Ecto neural progenitor cell (in vitro differentiated cells): ENCODE measurements at regions not wholly inside any gene's neighbourhood (a gene's known extent, or its start where the extent isn't known, plus 50 kb on each side); places are given as distances from the start of the nearest gene placed in this dataset.
A peak's percentile ranks its signal among the peaks of the same experiment; 100 is the strongest.
"Not testable (repeated sequence)": the region's sequence is repeated elsewhere in the genome, so short reads cannot be mapped to it uniquely, and the experiment has no call there.

ENCODE experiments used
- DNase-seq: peaks from one replicate; pipeline ENCODE4 v3.0.0-alpha.2; 2018; ENCODE audit warnings: low spot score

DNA sequence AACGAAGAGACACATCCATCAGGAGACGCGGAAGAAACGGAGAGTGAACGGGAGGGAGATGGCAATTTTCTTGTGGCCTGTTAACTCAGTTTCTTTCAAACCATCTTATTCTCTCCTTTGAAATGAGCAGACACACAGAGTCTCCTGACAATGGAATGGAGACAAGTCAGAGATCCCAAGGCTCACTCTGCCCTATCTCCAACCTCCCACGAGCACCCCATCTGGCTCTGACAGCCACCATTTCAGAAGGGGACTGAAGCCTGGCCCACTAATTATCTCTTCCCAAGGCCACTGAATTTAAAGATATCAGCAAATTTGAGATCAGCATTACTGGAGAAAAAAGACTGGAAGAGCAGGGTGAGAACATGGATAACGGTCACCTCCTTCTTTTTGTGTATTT, 215.6 kb downstream of the DHX15 start:
- no peak for DNase-seq

DNA sequence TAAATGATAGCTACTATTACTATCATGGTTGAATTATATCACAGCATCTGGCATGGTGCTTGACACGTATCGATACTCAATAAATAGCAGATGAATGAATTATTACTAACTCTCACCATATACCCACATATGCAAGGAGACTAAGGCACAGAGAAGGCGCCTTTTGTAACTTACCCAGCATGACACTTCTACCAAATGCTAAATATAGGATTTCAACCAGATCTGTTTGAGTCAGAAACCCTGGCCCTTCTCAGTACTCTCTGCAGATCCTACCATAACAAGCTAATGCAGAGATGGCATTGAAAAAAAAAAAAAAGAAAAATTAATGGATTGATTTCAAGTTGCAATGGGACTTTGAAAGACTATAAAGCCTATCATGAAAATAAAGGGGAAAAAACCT, 219.5 kb downstream of the DHX15 start:
- DNase-seq = no peak

DNA sequence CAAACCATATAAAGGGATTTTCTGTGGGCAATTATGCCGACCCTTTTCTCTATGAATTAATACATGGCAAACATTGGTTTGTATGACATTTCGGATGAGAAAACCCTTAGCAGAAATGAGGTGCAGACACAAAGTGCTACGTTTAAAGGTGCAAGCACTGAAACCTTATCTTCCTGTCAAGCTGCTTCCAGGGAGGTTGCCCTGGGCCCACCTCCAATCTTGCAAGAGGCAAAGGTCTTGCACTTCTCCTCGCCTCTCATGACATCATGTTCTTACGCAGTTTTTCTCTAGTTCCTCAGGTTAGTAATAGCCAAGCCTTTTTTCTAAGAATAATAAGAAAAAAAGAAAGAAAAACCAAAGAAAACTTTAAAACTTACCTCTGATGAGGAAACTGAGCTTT, 220.1 kb downstream of the DHX15 start:
- DNase-seq = no peak

DNA sequence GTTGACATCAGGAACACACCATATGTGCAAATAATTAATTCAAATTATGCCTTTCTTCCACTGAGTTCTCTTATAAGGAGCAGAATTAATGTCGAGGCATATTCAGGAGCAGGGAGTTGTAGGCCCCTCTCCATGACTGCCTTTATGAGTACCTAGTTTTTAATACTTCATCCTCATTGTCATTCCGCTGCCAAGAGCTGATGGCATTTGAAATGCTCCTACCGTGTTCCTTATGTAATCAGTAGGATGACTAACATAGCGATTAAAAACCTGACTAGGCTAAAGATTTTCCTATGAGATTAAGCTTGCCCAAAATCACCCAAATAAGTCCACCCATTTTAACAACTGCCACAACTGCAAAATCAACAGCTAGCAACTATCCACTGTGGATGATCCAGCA, 220.6 kb downstream of the DHX15 start:
- no peak for DNase-seq

DNA sequence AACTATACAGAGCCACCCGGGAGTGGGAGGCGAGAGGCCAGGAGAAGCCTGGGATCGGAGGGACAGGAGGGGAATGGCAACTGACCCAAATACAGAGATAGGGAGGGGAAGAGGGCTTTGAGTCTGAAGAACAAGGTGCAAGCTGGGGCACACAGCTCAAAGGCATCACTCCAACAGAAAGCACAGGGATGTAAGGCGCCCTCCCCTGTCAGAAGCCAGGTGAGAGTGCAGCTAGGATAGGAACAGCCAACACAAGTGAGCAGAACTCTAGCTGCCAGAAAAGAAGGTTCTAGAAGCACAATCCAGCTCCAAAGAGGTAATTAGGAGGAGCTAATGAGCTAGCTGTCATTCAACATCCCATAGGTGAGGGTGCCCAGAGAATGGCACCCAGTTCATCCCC, 232.2 kb downstream of the DHX15 start:
- DNase-seq = no peak

DNA sequence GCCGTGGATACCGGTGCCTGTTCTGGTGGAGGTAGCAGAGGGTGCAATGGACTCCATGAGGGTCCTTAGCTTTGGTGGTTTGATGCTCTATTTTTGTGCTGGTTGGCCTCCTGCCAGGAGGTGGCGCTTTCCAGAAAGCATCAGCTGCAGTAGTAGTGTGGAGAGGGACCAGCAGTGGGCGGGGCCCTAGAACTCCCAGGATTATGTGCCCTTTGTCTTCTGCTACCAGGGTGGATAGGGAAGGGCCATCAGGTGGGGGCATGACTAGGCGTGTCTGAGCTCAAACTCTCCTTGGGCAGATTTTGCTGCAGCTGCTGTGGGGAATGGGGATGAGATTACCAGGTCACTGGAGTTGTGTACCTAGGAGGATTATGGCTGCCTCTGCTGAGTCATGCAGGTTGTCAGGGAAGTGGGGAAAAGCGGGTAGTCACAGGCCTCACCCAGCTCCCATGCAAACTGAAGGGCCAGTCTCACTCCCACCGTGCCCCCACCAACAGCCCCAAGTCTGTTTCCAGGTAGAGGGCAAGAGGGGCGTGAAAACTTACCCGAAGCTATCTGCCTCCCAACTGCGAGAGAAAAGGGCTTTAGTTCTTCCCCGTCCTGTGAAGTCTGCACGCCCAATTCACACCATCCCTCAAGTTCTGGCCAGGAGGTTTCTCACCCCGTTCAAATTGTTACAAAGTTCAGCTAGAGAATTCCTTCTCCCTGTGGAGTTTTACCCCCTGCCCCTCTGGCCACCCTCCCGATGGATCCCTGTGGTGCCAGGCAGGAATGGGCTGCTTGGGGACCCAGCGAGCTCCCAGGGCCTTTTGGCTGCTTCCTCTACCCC, 235.0 kb downstream of the DHX15 start:
- DNase-seq = not testable (repeated sequence)

DNA sequence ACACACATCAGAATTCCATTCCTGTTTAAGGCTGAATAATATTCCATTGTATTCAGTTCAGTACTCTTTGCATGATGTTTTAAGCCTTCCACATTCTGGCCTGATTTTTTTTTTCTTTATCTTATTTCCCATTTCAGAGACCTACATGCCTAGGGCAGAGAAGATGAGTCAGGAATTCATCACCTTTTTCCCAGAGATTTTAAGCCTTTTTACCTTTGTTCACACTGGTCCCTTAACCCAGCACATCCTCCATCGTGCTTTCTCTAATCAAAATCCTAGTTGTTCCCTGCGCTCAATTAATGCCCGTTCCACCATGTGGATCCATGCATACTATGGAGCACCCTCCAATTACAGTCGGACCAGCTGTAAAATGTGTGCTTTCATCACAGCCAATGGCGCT, 245.1 kb downstream of the DHX15 start:
- no peak for DNase-seq

DNA sequence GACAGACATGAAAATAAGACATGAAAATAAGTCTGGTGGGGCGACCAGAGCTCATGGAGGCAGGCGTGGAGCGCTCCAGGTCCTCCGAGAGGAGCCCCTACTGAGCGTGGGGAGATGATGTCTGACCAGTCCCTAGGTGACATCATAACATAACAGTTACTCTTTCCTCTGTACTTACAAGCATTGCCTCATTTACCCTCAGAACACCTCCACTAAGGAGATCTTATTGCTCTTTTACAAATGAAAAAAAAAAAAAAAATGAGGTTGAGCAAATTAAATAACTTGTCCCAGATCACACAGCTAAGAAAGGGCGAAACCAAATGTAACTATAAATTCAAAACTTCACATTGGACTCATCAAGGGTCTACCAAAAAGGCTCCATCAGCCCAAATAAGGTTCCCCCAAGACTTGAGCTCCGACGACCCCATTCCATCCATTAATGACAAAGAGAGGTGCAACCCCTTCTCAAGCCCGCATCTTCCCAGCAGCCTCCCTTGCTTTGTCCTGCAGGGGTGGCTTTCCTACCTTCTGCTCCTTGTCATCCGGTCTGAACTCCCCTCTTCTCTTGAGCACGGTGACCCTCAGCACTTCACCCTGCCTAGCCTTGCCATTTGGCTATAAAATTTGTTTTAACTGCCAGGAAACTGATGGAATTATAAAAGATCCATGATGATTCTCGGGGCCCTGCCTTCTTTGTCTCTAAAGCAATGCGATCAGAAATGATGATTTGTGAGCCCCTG, 246.7 kb downstream of the DHX15 start:
- DNase-seq = no peak

DNA sequence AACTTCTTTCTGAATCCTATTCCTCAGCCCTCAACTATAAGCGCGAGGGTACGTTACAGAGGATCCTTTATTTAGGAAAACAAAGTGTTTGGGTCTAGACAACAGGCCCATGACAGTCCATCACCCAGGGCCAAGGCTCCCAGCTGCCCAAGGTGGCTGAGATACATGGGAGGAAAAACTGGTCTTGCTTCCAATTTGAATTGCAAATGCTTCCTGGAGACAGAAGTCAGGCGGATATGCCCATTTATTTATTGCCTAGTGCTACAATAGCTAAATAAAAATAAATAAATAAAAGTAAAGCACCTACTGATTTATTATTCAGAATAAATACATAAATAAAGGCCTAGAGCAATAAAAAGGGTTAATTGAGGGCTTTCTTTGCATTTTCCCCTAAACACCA, 248.7 kb downstream of the DHX15 start:
- DNase-seq = no peak

DNA sequence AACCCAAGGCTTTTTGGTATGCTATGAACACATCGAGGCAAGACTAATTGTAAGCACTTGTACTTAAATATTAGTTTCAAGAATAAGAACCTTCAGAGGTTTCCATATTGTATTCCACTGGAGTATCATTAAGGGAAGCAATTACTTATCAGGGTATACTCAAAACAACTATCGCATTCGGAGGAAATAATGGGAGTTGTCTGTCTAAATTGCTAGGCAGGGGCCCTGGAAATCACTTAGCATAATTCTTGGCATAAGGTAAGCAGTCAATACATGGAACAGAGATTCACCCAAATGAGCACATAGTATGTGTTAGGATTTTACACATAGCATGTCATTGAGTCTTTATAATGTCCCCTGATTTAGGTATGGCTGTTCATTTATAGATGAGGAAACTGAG, 249.4 kb downstream of the DHX15 start:
- no peak for DNase-seq

DNA sequence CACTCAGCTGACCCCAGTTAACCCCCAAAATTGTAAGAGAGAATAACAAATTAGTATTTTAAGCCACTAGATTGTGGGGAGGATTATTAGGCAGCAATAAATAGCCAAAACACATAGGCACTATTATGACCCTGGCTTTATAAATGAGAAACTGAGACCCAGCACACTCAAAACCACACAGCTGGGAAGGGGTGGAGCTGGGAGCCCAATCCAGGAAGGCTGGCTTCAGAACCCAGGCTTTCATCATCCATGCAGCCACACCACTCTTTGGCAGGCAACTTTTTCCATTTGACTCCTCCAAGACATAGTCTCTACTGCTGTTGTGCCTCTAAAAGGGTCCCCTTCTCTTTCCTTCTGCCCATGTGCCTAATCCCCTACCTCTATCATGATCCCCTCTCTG, 253.8 kb downstream of the DHX15 start:
- DNase-seq = no peak

DNA sequence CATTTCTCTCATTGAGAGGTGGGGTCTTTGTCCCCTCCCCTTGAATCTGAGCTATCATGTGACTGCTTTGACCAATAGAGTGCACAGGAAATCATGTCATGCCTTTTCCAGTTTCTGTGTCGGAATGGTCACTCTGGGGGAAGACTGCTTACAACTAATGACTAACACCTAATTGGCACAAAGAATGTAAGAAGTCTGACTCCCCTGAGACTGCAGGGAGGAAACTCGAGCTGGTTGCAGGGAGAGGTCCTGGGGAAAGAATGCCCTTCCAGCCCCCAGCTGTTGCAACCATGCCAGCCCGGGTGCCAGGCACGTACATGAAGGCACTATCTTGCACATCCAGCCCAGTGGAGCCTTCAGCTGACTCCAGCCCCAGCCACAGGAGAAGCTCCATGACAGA, 254.2 kb downstream of the DHX15 start:
- no peak for DNase-seq

DNA sequence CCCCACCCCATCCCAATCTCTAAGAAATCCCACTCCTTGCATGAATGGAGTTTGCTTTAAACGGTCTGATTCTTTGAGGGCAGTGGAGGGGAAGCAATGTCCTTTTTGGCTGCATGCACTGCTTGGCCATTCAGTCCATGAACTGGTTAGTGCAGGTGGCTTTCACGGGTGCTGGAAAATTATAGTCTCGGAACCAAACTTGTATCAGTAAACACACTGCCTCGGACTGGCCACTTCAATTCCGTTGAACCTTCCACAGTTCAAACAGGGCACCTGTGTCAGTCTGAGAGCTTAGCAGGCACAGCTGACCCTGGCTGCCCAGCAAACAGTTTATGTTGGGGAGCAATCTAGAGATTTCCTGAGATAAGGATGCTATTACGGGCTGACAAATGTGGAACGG, 255.6 kb downstream of the DHX15 start:
- DNase-seq = peak; percentile 52

DNA sequence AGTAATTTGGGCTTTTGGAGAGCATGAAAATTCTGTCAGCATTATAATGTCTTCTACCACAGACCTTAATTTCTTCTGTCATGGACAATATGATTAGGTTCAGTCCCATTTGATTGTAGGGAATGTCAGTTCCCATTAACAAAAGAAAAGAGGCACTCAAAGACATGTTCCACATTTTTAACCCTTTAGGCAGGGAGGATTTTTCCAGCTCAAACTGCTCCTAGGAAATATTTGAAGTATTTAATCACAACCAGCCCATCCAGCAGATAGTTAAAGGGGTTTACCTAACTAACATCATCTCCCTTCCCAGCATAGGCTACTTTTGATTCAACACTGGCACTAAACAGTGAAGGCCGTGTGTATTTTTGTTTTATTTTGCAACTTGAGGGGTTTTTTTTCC, 256.0 kb downstream of the DHX15 start:
- no peak for DNase-seq

DNA sequence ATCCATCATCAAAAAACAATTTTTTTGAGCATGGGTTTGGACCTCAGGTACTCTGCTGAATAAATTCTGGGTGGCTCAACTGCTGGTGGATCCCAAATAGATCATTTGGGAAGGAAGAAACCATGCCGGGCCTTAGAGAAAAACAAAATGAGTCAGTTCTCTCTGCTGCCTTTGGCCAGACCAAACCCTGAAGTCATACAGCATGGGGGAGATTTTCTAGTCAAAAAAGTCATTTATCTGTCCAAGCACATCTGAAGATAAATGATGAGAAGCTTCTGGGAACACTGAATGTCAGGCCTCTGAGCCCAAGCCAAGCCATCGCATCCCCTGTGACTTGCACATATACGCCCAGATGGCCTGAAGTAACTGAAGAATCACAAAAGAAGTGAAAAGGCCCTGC, 261.4 kb downstream of the DHX15 start:
- no peak for DNase-seq

DNA sequence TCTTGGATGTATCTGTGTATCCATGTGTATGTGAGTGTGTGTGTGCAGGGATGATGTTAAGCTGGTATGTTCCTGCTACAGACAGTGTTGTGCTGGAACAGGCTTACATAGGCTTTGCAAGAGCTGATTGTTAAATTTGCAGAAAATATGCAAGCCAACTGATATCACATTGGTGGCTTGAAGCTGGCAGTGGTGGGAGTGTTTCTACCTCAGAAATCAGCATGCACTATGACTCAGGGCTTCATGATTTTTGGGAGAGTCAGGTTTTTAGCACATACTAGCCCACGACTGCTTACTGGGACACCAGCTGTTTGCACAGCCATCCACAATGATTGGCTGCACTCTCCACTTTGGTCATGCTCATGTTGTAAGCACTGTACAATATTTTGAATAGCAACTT, 261.8 kb downstream of the DHX15 start:
- no peak for DNase-seq

DNA sequence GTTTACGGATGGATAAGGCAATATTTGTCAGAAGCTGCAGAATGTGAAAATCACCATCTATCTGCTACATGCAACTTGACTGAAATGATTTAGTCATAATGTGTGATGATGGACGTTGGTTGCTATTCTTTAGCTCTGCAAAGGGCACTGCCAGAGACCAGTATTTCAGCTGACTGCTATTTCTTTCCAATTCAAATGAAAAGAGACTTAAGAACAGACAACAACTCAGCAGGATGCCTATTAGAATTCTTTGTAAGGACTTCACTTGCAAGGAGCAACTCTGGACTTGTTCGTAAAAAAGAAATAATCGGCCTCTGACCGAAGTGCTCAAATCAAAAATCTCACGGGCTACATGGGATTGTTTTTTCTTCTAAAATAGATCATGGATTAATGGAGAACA, 262.7 kb downstream of the DHX15 start:
- DNase-seq = no peak

DNA sequence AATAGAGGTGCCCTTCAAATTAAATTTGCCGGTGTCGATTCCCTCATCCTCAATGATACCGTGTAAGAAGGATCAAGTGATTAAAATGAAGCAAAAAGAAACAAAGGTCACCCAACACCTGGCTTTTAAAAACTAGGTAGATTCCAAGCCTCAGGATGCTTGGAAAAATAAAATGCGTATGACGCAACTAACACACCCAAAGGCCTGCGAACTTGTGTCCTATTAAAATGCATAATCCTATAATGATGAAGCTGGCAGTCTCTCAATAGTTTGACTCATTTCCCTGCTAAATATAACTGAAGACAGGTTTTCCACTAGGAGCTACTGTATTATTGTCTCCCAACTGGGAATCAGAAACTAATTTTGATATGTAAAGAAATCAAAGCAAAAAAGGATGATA, 263.2 kb downstream of the DHX15 start:
- DNase-seq = no peak

DNA sequence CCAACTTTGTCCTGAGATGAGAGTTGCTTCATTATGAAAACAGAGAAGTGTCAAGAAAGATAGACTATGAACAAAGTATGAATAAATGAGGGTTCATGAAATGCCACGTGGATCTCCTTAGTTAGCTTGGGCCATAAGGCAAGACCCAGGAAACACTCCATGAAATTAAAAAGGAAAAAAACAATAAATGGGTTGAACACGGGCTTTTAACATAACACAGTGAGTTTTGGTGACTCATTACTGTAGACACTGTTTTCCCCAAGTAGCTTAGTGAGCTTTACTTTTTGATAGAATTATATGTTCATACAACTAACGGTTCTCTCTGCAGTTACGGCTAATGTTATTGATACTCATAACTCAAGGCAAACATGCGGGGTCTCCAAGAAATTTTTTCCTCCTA, 265.0 kb downstream of the DHX15 start:
- DNase-seq = no peak

DNA sequence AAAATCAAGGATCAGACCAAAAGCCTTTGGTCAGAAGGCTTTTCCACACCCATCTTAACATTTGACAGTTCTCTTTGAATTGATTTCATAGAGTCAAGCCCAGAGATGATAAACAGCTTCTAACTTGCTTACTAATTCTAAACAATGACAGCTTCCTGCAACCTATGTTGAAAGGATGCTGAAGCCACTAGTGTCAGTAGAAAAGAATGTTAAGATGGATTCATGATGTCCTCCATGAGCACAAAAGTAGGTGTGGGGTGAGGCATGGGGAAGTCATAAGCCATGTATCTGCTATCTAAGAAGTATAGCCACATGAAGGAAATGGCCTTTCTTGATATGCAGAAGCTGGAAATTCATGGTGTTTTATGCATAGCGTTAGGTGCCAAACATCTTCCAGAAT, 269.3 kb downstream of the DHX15 start:
- DNase-seq = no peak

DNA sequence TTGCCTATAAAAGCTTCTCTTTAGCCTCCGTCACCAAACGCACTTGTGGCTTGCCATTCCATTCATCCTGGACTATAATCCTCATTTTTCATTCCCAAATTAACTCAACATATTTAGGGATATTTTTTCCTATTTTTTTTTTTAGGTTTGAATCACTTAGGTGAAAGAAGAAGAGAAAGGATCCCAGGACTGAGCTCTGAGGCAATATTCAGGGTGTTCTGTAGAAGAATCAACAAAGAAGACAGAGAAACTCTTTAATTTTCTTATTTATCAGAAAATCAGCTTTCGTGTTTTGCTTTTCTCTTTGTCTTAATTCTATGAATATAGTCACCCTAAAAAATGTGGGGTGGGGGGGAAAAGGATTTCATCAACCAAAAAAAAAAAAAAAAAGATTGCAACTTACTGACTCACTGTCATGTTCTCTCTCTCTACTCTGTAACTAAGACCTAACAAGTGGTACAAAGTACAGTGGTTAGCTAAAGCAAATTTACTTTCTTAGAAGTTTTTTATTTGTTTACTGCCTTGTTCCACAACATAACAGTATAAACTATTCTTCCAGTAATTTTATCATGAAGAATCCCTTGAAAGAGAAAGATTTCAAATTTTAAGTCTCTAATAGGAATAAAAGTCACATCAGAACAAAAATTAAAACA, 272.0 kb downstream of the DHX15 start:
- DNase-seq = no peak

DNA sequence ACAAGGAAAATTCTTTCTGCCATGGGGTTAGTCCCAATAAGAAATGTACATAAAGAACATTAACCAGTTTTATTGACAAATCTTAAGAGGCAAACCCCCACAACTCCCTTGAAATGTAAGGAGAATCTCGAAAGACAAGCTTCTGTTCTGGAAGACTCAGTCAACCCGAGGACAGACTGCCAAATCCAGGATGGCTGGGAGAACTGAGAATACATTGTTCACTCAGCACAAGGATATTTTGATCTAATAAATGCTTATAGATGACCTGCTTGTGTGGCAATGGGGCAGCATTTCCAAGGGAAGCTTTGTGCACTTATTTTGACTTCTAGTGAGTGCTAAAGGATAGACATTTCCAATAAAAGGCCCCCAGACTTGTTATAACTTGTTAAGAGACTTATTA, 280.4 kb downstream of the DHX15 start:
- DNase-seq = no peak

DNA sequence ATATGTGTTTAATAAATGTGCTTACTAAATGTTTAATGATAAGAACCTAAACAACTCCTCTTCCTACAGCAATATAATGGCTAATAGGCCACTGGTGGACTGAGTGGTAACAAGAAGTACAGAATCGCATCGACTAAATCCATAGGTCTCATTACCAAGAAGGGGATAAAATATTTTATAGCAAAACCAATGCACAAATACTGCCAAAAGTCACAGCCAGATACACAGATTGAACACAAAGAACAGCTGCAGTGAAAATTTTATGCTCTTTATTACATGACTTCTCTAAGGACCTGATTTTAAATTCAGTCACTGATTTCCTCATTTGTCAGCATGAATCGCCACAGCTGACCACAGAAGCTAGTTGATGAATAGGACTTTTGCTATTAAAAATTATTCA, 285.4 kb downstream of the DHX15 start:
- no peak for DNase-seq
